HUES64 (cell line): ENCODE measurements at regions not wholly inside any gene's neighbourhood (a gene's known extent, or its start where the extent isn't known, plus 50 kb on each side); places are given as distances from the start of the nearest gene placed in this dataset.
"Not testable (repeated sequence)": the region's sequence is repeated elsewhere in the genome, so short reads cannot be mapped to it uniquely, and the experiment has no call there.

Experiments used
- H3K27ac ChIP-seq: 2 replicates; pipeline ENCODE4 v1.7.0; 2013; ENCODE audit warnings: low read depth, low read length, inconsistent platforms
- H3K27me3 ChIP-seq: 2 replicates; pipeline ENCODE4 v1.6.1; 2013; ENCODE audit warnings: mild to moderate bottlenecking, low read length; ENCODE audit not compliant: insufficient read depth
- H3K36me3 ChIP-seq: 2 replicates; pipeline ENCODE4 v1.6.1; 2013; ENCODE audit warnings: mild to moderate bottlenecking, low read length; ENCODE audit not compliant: insufficient read depth
- H3K4me1 ChIP-seq: 2 replicates; pipeline ENCODE4 v1.6.1; 2013; ENCODE audit warnings: mild to moderate bottlenecking, low read length, moderate library complexity; ENCODE audit not compliant: insufficient read depth
- H3K4me3 ChIP-seq: 2 replicates; pipeline ENCODE4 v1.5.1; 2013; ENCODE audit warnings: mild to moderate bottlenecking, low read length, moderate library complexity
- H3K9ac ChIP-seq: 2 replicates; pipeline ENCODE4 v1.6.1; 2013; ENCODE audit warnings: mild to moderate bottlenecking, low read depth, low read length
- H3K9me3 ChIP-seq: 2 replicates; pipeline ENCODE4 v1.6.1; 2013; ENCODE audit warnings: low read depth, low read length; ENCODE audit not compliant: insufficient read depth
- WGBS: fragments of 150-250, 120-280 bp; methylation state at CpG from one replicate; pipeline ENCODE4 v1.1.7; 2013; ENCODE audit warnings: missing lambda C conversion rate; 5-methylcytosine and 5-hydroxymethylcytosine counted together

DNA sequence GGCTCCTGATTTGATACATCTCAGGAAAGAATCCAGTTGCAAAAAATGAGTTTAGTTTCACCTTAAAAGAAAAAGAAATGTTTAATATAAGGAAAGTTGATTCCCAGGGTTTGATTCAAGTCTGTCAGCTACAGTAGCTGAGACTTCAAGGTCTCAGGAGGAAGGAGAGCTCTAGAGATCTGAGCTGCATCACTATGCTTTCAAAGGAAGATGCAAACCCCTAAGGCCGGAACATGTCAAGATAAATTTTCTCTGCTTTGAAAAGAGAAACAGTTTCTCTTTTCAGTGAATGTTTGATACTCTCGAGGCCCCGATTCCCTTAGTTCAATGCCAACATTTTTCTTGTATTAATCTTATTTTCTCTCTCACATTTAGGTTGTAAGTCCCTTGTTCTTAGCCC lies 128.6 kb downstream of the RGPD3 start:
- no peaks in the 10 kb centered on the region for H3K27me3 ChIP-seq
- no peaks in the 10 kb centered on the region for H3K36me3 ChIP-seq
- no peaks in the 10 kb centered on the region for H3K4me1 ChIP-seq
- 96% methylated on average over 3 of the region's 3 CpGs for WGBS
- H3K27ac ChIP-seq: no peak overlapping the region
- H3K9me3 ChIP-seq: no peaks in the 10 kb centered on the region
- no peak overlapping the region for H3K9ac ChIP-seq
- no peak overlapping the region for H3K4me3 ChIP-seq

DNA sequence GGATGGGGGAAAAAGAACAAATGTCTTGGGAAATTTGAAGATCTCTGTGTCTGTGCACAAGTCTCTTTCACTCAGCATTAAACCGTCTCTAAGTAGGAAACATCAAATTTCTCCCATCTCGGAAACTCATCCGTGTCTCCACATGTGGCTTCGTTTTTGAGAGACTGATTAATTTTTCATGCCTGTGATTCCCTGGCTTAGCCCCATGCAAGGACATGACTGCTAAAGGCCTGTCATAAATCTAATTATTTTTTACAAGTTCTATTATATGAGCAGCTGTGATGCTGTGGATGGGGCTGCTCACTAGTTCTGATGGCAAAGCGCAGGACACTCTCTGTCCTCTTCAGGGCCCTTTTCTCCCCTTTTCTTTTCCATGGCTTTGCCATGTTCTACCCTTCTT lies 129.1 kb downstream of the RGPD3 start:
- Histone ChIP-seq H3K27me3 (no peaks in the 10 kb centered on the region), H3K27ac (no peak overlapping the region), H3K36me3 (no peaks in the 10 kb centered on the region), H3K4me3 (no peak overlapping the region), H3K9ac (no peak overlapping the region), H3K4me1 (no peaks in the 10 kb centered on the region), H3K9me3 (no peaks in the 10 kb centered on the region)
- 96% methylated on average over 5 of the region's 5 CpGs for WGBS

DNA sequence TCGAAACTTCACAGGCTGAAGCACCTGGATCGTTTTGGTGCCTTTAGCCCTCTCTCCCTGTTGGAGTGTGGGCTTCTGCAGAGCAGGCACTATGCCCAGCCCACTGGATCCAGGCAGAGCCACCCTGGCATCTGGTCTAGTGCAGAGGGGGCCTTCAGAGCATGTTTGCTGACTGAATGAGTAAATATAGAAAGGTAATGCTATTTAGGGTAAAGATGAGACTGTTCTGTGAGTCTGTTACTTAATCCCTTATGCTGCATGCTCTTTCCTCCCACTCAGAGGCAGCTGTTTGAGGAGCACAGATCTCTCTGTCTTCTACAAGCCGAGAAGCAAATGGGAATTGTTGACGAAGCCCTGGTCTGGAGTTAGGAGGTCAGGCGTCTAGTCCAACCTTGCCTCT lies 130.2 kb downstream of the RGPD3 start:
- no peaks in the 10 kb centered on the region for H3K36me3 ChIP-seq
- H3K4me1 ChIP-seq: no peaks in the 10 kb centered on the region
- H3K9me3 ChIP-seq: no peaks in the 10 kb centered on the region
- H3K9ac ChIP-seq: no peak overlapping the region
- no peaks in the 10 kb centered on the region for H3K27me3 ChIP-seq
- H3K27ac ChIP-seq: no peak overlapping the region
- no peak overlapping the region for H3K4me3 ChIP-seq
- WGBS: 95% methylated on average over 5 of the region's 5 CpGs

DNA sequence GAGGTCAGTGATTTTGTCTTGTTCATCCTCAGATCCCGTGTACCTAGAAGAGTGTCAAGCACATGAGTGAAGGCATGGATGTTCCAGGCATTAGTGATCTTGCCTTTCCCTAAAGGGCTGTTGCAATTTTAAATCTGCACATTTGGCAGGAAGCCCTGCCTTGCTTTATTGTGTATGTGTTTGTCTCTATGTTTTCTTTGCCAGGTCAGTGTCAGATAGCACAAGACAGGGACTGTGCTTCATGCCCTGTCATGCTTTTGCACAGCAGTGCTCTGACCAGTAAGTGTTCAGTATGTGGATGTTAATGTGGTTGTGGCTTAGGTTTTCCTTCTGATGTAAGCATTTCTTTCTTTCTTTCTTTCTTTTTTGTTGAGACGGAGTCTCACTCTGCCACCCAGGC lies 131.5 kb downstream of the RGPD3 start:
- H3K9me3 ChIP-seq: no peaks in the 10 kb centered on the region
- H3K9ac ChIP-seq: no peak overlapping the region
- no peaks in the 10 kb centered on the region for H3K36me3 ChIP-seq
- H3K27ac ChIP-seq: no peak overlapping the region
- no peaks in the 10 kb centered on the region; the same call in 1 of the 2 replicates for H3K4me1 ChIP-seq
- H3K4me3 ChIP-seq: no peak overlapping the region
- H3K27me3 ChIP-seq: no peaks in the 10 kb centered on the region
- WGBS: 96% methylated on average over 2 of the region's 2 CpGs

DNA sequence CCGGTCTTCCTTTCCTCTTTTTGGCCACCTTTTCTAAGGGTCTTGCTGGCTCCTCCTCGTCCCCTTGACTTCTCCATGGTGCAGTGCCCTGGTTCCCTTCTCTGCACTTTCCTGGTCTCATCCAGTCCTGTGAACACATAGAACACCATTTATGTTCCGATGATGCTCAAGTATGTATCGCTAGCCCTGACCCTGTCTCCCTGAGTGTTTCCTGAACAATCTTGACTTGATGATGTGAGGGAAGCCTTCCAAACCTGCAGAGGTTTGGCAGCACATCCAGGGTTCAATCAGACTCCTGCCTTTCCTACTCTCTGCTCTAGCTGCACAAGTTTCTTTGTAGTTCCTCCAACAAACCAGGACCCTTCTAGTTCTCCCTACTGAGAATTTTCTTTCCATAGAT lies 132.1 kb downstream of the RGPD3 start:
- Histone ChIP-seq H3K9ac (no peak overlapping the region), H3K36me3 (no peaks in the 10 kb centered on the region), H3K27ac (no peak overlapping the region), H3K4me3 (no peak overlapping the region), H3K27me3 (no peaks in the 10 kb centered on the region), H3K4me1 (no peaks in the 10 kb centered on the region; the same call in 1 of the 2 replicates), H3K9me3 (no peaks in the 10 kb centered on the region)
- 92% methylated on average over 4 of the region's 4 CpGs for WGBS

DNA sequence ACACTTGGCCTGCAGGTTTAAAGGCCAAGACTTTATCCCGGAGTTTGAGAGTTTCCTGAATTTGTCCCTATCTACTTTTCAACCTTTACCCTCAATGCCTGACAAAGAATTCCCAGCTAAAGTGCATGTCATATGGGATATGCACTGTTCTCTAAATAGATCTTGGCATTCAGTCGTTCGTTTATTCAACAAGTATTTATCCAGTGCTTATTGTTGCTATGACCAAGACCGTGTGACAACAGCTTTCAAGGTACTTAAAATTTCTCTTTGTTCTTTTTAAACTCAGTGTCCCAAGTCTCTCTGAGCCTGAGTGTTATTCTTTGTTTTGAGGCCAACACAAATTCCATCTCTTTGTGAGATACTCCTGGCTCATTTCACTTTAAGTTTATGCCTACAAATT lies 133.4 kb downstream of the RGPD3 start:
- Histone ChIP-seq H3K4me3 (no peak overlapping the region), H3K36me3 (no peaks in the 10 kb centered on the region), H3K27me3 (no peaks in the 10 kb centered on the region), H3K9me3 (no peaks in the 10 kb centered on the region), H3K27ac (no peak overlapping the region), H3K4me1 (no peaks in the 10 kb centered on the region; the same call in 1 of the 2 replicates), H3K9ac (no peak overlapping the region)
- 97% methylated on average over 4 of the region's 4 CpGs for WGBS

DNA sequence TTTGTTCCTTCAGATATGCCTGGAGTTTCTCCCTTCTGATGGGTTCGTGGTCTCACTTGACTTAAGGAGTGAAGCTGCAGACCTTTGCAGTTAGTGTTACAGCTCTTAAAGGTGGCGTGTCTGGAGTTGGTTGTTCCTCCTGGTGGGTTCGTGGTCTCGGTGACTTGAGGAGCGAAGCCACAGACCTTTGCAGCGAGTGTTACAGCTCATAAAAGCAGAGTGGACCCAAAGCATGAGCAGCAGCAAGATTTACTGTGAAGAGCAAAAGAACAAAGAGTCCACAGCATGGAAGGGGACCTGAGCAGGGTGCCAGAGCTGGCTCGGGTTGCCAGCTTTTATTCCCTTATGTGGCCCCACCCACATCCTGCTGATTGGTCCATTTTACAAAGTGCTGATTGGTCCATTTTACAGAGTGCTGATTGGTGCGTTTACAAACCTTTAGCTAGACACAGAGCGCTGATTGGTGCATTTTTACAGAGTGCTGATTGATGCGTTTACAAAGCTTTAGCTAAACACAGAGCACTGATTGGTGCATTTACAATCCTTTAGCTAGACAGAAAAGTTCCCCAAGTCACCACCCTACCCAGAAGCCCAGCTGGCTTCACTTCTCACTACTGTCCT lies 134.8 kb downstream of the RGPD3 start:
- not testable (repeated sequence) for H3K27ac ChIP-seq, H3K9me3 ChIP-seq, H3K9ac ChIP-seq, H3K4me3 ChIP-seq, H3K4me1 ChIP-seq, H3K27me3 ChIP-seq, H3K36me3 ChIP-seq
- WGBS: 95% methylated on average over 10 of the region's 10 CpGs

- no peaks in the 10 kb centered on the region; the same call in 1 of the 2 replicates for H3K4me1 ChIP-seq
- no peaks in the 10 kb centered on the region for H3K27me3 ChIP-seq
- no peak overlapping the region for H3K9ac ChIP-seq
- no peak overlapping the region for H3K4me3 ChIP-seq
- no peaks in the 10 kb centered on the region for H3K9me3 ChIP-seq
- 53% methylated on average over 4 of the region's 4 CpGs for WGBS
- no peak overlapping the region for H3K27ac ChIP-seq
- no peaks in the 10 kb centered on the region for H3K36me3 ChIP-seq
These were observed 136.2 kb downstream of the RGPD3 start for GRCh38 chr2:106332054-106332453.

GRCh38 chr2:106330384-106331261 lies 136.5 kb upstream of the UXS1 start:
- not testable (repeated sequence) for H3K36me3 ChIP-seq, H3K9ac ChIP-seq, H3K9me3 ChIP-seq, H3K4me3 ChIP-seq, H3K27ac ChIP-seq, H3K4me1 ChIP-seq, H3K27me3 ChIP-seq
- WGBS: 84% methylated on average over 11 of the region's 11 CpGs

DNA sequence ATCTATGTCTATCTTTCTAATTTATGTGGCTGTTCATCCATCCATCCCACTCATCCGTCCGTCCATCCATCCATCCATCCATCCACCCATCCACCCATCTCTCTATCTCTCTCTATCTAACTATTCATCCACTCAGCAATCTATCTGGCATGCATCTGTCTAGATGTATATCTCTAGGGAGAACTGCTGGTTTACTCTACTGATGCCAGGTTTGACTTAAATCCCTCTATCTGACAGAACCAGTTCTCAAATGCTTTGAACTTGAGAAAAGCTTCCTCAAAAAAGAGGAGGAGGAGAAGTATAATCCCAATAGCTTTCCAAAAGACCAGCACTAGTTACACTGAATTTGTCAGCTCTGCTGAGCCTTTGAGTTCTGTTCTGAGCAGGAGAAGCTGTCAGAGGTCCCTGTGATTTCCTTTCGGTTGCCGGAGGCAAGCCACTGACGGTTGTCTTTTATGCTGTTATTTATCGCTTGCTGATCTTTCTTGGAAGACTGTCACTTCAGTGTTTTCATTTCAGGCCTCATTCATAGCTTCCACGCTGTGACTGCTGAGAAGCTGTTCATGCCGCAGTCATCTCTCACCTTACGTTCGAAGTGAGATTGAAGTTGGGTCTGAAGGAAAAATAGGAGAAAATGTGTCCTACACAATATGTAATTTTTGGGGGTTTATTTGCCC lies 129.4 kb upstream of the UXS1 start:
- WGBS: 93% methylated on average over 10 of the region's 10 CpGs
- Histone ChIP-seq H3K27me3 (no peaks in the 10 kb centered on the region), H3K9me3 (no peaks in the 10 kb centered on the region), H3K4me3 (no peak overlapping the region), H3K36me3 (no peaks in the 10 kb centered on the region), H3K27ac (no peak overlapping the region), H3K4me1 (no peaks in the 10 kb centered on the region; the same call in 1 of the 2 replicates), H3K9ac (no peak overlapping the region)

DNA sequence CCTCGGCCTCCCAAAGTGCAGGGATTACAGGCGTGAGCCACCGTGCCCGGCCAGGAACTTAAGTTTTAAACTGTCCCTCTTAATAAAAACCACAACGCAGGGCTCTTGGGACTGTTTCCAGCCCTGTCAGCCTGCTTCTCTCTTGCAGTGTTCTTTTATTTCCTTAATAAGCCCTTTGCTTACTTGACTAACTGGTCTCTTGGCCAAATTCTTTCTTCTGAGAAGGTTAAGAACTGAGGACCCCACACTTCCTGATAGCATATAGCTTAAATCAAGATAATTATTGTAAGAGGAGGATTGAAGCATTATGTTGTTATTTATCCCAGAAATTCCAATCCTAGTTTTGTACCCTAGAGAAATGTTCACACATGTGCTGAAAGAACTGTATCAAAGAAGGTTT lies 128.2 kb upstream of the UXS1 start:
- Histone ChIP-seq H3K9me3 (no peaks in the 10 kb centered on the region), H3K27me3 (no peaks in the 10 kb centered on the region), H3K36me3 (no peaks in the 10 kb centered on the region), H3K4me1 (no peaks in the 10 kb centered on the region; the same call in 1 of the 2 replicates), H3K4me3 (no peak overlapping the region), H3K9ac (no peak overlapping the region), H3K27ac (no peak overlapping the region)
- 95% methylated on average over 5 of the region's 5 CpGs for WGBS
